KMS-11 (cell line): ENCODE measurements at regions not wholly inside any gene's neighbourhood (a gene's known extent, or its start where the extent isn't known, plus 50 kb on each side); places are given as distances from the start of the nearest gene placed in this dataset.
"Not testable (repeated sequence)": the region's sequence is repeated elsewhere in the genome, so short reads cannot be mapped to it uniquely, and the experiment has no call there.

ENCODE experiments used
- H2AFZ ChIP-seq: fragments of 200-600 bp; sonication (generic); 2 replicates; pipeline ENCODE4 v1.6.1; 2016; ENCODE audit warnings: antibody characterized with exemption, mixed run types, low read depth
- H3K27ac ChIP-seq: fragments of 200-600 bp; sonication (generic); 2 replicates; pipeline ENCODE4 v1.6.1; 2016; ENCODE audit warnings: mild to moderate bottlenecking, mixed run types
- H3K27me3 ChIP-seq: fragments of 200-600 bp; sonication (generic); 2 replicates; pipeline ENCODE4 v1.6.1; 2017; ENCODE audit warnings: mild to moderate bottlenecking, low read depth, mixed run types, moderate library complexity; ENCODE audit not compliant: insufficient read depth
- H3K36me3 ChIP-seq: fragments of 200-600 bp; sonication (generic); 2 replicates; pipeline ENCODE4 v1.6.1; 2017; ENCODE audit warnings: mild to moderate bottlenecking, mixed run types; ENCODE audit not compliant: insufficient read depth
- H3K4me1 ChIP-seq: fragments of 200-600 bp; sonication (generic); 2 replicates; pipeline ENCODE4 v1.6.1; 2016; ENCODE audit warnings: mild to moderate bottlenecking, low read depth, mixed run types; ENCODE audit not compliant: poor library complexity, severe bottlenecking
- H3K4me2 ChIP-seq: fragments of 200-600 bp; sonication (generic); 2 replicates; pipeline ENCODE4 v1.7.0; 2016; ENCODE audit warnings: mild to moderate bottlenecking, mixed run types
- H3K4me3 ChIP-seq: fragments of 200-600 bp; sonication (generic); IDR thresholded peaks from 2 replicates; pipeline ENCODE4 v1.6.1; 2017; ENCODE audit warnings: low read depth, low read length, mixed read lengths; ENCODE audit not compliant: insufficient read depth
- H3K79me2 ChIP-seq: fragments of 200-600 bp; sonication (generic); 2 replicates; pipeline ENCODE4 v1.6.1; 2016; ENCODE audit warnings: low read depth, mixed run types; ENCODE audit not compliant: insufficient read depth
- H3K9ac ChIP-seq: fragments of 200-600 bp; sonication (generic); 2 replicates; pipeline ENCODE4 v1.6.1; 2016; ENCODE audit warnings: mild to moderate bottlenecking, mixed run types
- H4K20me1 ChIP-seq: fragments of 200-600 bp; sonication (generic); 2 replicates; pipeline ENCODE4 v1.6.1; 2016; ENCODE audit warnings: mild to moderate bottlenecking, mixed run types; ENCODE audit not compliant: insufficient read depth
- TF ChIP-seq, protein P1 (sequence below): fragments of 200-600 bp; sonication (generic); conservative IDR thresholded peaks from 2 replicates; pipeline ENCODE4 v1.6.1; 2017; ENCODE audit warnings: low read depth, mild to moderate bottlenecking, antibody characterized with exemption, low read length, moderate library complexity, mixed read lengths

DNA sequence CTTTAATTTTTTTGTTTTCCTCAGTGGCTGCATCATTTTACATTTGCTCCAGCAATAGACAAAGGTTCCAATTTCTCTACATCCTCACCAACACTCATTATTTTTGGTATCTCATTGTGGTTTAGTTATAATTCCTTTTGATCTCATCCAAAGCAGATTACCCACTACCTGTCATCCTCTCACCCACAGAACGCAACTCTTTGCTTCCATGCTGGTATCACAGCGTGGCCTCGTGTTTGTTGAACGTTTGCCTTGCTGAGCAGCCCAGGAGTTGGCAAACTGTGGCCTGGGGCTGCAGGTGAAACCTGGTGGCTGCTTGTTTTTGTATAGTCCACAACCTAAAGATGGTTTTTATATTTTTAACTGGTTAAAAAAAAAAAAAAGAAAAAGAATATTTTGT, 181.9 kb downstream of the BCAS1 start:
- H3K9ac ChIP-seq = no peak overlapping the region
- peaks cover 12% of the 10 kb centered on the region for H3K4me1 ChIP-seq
- no peak overlapping the region for H3K4me3 ChIP-seq
- H2AFZ ChIP-seq = no peak overlapping the region
- H3K27me3 ChIP-seq = no peaks in the 10 kb centered on the region
- H3K4me2 ChIP-seq = no peak overlapping the region
- H3K27ac ChIP-seq = no peak overlapping the region
- TF ChIP-seq, protein P1, sequence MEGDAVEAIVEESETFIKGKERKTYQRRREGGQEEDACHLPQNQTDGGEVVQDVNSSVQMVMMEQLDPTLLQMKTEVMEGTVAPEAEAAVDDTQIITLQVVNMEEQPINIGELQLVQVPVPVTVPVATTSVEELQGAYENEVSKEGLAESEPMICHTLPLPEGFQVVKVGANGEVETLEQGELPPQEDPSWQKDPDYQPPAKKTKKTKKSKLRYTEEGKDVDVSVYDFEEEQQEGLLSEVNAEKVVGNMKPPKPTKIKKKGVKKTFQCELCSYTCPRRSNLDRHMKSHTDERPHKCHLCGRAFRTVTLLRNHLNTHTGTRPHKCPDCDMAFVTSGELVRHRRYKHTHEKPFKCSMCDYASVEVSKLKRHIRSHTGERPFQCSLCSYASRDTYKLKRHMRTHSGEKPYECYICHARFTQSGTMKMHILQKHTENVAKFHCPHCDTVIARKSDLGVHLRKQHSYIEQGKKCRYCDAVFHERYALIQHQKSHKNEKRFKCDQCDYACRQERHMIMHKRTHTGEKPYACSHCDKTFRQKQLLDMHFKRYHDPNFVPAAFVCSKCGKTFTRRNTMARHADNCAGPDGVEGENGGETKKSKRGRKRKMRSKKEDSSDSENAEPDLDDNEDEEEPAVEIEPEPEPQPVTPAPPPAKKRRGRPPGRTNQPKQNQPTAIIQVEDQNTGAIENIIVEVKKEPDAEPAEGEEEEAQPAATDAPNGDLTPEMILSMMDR = no peak
- H3K36me3 ChIP-seq = no peaks in the 10 kb centered on the region
- no peaks in the 10 kb centered on the region for H4K20me1 ChIP-seq
- no peaks in the 10 kb centered on the region for H3K79me2 ChIP-seq

- no peaks in the 10 kb centered on the region for H3K36me3 ChIP-seq
- TF ChIP-seq, protein P1 = no peak
Observed at GRCh38 chr20:53887973-53888372, 182.4 kb downstream of the BCAS1 start.

DNA sequence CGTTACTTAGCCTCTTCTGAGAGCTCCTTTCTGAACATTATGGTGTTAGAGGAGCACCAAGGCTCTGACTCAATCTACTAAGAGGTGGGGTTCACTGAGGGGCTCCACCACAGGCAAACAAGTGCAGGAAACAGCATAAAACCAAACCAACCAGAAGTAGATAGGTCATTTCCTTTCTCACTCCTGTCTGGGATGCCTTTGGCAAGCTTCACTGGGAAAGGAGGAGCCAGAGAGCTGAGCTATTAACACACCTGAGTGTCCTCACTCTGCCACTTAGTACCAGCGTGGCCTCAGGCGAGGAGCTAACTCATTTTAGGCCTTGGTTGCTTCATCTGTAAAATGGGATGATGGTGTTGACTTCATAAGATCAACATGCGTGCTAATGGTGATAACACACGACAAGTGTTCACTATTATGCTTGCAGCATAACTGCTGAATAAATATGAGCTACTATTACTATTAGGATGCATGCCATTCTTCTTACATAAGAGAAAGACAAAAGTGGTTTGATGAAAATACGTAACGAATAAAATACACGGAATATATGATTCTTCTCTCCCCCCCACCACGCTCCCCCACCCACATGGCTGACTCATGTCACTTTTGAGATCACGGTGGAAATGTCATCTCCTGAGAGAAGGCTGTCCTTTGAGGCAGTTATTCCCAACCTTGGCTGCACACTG, 185.4 kb downstream of the BCAS1 start:
- no peaks in the 10 kb centered on the region for H3K27me3 ChIP-seq
- no peak overlapping the region for H3K4me3 ChIP-seq
- H3K36me3 ChIP-seq = no peaks in the 10 kb centered on the region
- no peak overlapping the region for H3K4me2 ChIP-seq
- no peaks in the 10 kb centered on the region for H3K79me2 ChIP-seq
- H3K27ac ChIP-seq = no peak overlapping the region
- no peak overlapping the region for H2AFZ ChIP-seq
- no peak overlapping the region for H3K9ac ChIP-seq
- H3K4me1 ChIP-seq = peaks cover 6% of the 10 kb centered on the region
- no peaks in the 10 kb centered on the region for H4K20me1 ChIP-seq
- TF ChIP-seq, protein P1 = no peak

More at GRCh38 chr20:53887973-53888372, 182.4 kb downstream of the BCAS1 start:
- Histone ChIP-seq H3K79me2 (no peaks in the 10 kb centered on the region), H2AFZ (no peak overlapping the region), H4K20me1 (no peaks in the 10 kb centered on the region), H3K9ac (no peak overlapping the region), H3K27me3 (no peaks in the 10 kb centered on the region), H3K4me1 (peaks cover 11% of the 10 kb centered on the region), H3K27ac (no peak overlapping the region), H3K4me3 (no peak overlapping the region), H3K4me2 (no peak overlapping the region)

GRCh38 chr20:53883098-53883911, 187.1 kb downstream of the BCAS1 start:
- no peak overlapping the region for H3K27ac ChIP-seq
- H3K36me3 ChIP-seq = no peaks in the 10 kb centered on the region
- no peak overlapping the region for H2AFZ ChIP-seq
- no peaks in the 10 kb centered on the region for H4K20me1 ChIP-seq
- H3K79me2 ChIP-seq = no peaks in the 10 kb centered on the region
- no peak overlapping the region for H3K9ac ChIP-seq
- no peaks in the 10 kb centered on the region for H3K27me3 ChIP-seq
- peaks cover 6% of the 10 kb centered on the region for H3K4me1 ChIP-seq
- H3K4me2 ChIP-seq = no peak overlapping the region
- H3K4me3 ChIP-seq = no peak overlapping the region
- TF ChIP-seq, protein P1 = no peak

DNA sequence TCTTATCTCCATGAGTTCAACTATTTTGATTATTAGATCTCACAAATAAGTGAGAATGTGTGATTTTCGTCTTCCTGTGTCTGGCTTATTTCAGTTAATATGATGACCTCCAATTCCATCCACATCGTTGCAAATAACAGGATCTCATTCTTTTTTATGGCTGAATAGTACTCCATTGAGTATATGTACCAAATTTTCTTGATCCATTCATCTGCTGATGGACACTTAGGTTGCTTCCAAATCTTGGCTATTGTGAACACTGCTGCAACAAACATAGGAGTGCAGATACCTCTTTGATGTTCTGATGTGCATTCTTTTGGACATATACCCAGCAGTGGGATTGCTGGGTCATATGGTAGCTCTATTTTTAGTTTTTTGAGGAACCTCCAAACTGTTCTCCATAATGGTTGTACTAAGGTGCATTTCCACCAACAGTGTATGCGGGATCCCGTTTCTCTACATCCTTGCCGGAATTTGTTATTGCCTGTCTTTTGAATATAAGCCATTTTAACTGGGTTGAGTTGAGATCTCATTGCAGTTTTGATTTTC, 187.9 kb downstream of the BCAS1 start:
- not testable (repeated sequence) for H3K27me3 ChIP-seq, H3K4me3 ChIP-seq, H2AFZ ChIP-seq, H3K36me3 ChIP-seq, H3K4me1 ChIP-seq, H3K27ac ChIP-seq, H3K79me2 ChIP-seq, H3K9ac ChIP-seq, H4K20me1 ChIP-seq, H3K4me2 ChIP-seq
